NB4 (cell line): ENCODE measurements at regions not wholly inside any gene's neighbourhood (a gene's known extent, or its start where the extent isn't known, plus 50 kb on each side); places are given as distances from the start of the nearest gene placed in this dataset.

Experiments
- MYC ChIP-seq: IDR thresholded peaks from 2 replicates; pipeline ENCODE4 v1.6.1; 2011; ENCODE audit warnings: low read depth, low read length
- POLR2A ChIP-seq: IDR thresholded peaks from 2 replicates; pipeline ENCODE4 v1.6.1; 2011; ENCODE audit warnings: mild to moderate bottlenecking; ENCODE audit not compliant: insufficient read length; ENCODE audit errors: extremely low read depth
- TF ChIP-seq, protein P1 (sequence below): IDR thresholded peaks from one replicate; pipeline ENCODE4 v1.5.1; 2012; ENCODE audit warnings: low read depth, low read length

DNA sequence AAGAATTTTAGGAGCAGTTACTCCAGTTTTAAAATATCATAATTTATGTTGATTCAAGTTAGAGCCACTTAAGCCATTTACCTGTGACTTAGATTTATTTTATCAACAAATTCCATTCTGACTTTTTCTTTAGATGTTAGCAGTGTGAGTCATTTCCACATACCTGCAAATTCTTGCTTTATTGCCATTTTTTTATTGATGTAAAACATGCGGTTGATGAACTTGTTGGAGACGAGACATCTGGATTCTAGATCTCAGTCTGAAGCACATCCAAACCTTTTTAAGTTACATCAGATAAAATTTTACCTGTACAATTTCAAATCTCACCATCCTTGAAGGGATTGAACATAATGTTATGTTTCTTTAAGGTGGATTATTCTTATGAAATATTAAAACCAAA, 240.9 kb downstream of the IRX1 start:
- TF ChIP-seq, protein P1, sequence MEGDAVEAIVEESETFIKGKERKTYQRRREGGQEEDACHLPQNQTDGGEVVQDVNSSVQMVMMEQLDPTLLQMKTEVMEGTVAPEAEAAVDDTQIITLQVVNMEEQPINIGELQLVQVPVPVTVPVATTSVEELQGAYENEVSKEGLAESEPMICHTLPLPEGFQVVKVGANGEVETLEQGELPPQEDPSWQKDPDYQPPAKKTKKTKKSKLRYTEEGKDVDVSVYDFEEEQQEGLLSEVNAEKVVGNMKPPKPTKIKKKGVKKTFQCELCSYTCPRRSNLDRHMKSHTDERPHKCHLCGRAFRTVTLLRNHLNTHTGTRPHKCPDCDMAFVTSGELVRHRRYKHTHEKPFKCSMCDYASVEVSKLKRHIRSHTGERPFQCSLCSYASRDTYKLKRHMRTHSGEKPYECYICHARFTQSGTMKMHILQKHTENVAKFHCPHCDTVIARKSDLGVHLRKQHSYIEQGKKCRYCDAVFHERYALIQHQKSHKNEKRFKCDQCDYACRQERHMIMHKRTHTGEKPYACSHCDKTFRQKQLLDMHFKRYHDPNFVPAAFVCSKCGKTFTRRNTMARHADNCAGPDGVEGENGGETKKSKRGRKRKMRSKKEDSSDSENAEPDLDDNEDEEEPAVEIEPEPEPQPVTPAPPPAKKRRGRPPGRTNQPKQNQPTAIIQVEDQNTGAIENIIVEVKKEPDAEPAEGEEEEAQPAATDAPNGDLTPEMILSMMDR = no peak
- TF ChIP-seq POLR2A = no peak
- no peak for TF ChIP-seq MYC
